HG02588 (cell line): ENCODE measurements at regions not wholly inside any gene's neighbourhood (a gene's known extent, or its start where the extent isn't known, plus 50 kb on each side); places are given as distances from the start of the nearest gene placed in this dataset.

Experiments
- ATAC-seq: cut with Tn5 transposase; IDR thresholded peaks from one replicate; pipeline ENCODE4 v1.9.1; 2021; ENCODE audit warnings: mild to moderate bottlenecking, moderate library complexity; ENCODE audit not compliant: unreplicated experiment

GRCh38 chr2:103268841-103269498, 507.1 kb downstream of the TMEM182 start:
- ATAC-seq: no peak

GRCh38 chr2:103276869-103277268, 515.0 kb downstream of the TMEM182 start:
- ATAC-seq: no peak

GRCh38 chr2:103284750-103285149, 522.9 kb downstream of the TMEM182 start:
- no peak for ATAC-seq

GRCh38 chr2:103285354-103285753, 523.5 kb downstream of the TMEM182 start:
- ATAC-seq: no peak

GRCh38 chr2:103287746-103288145, 525.9 kb downstream of the TMEM182 start:
- no peak for ATAC-seq

GRCh38 chr2:103288696-103289095, 526.9 kb downstream of the TMEM182 start:
- ATAC-seq: no peak

GRCh38 chr2:103289105-103289725, 527.4 kb downstream of the TMEM182 start:
- ATAC-seq: no peak

- ATAC-seq: no peak
These were observed 530.7 kb downstream of the TMEM182 start for GRCh38 chr2:103292573-103292972.

- ATAC-seq: no peak
These were observed 531.4 kb downstream of the TMEM182 start for GRCh38 chr2:103293067-103293741.

GRCh38 chr2:103293742-103294077, 531.9 kb downstream of the TMEM182 start:
- no peak for ATAC-seq

- ATAC-seq: no peak
These were observed 532.6 kb downstream of the TMEM182 start for GRCh38 chr2:103294420-103294819.

- no peak for ATAC-seq
These were observed 533.8 kb downstream of the TMEM182 start for GRCh38 chr2:103295591-103295990.

GRCh38 chr2:103324671-103325070, 562.8 kb downstream of the TMEM182 start:
- no peak for ATAC-seq

GRCh38 chr2:103327386-103327785, 565.6 kb downstream of the TMEM182 start:
- ATAC-seq: no peak

- ATAC-seq: no peak
These were observed 566.1 kb downstream of the TMEM182 start for GRCh38 chr2:103327966-103328365.

GRCh38 chr2:103335403-103335802, 573.6 kb downstream of the TMEM182 start:
- no peak for ATAC-seq

GRCh38 chr2:103338819-103339218, 577.0 kb downstream of the TMEM182 start:
- ATAC-seq: no peak

GRCh38 chr2:103346780-103347179, 584.9 kb downstream of the TMEM182 start:
- ATAC-seq: no peak

GRCh38 chr2:103353774-103354173, 591.9 kb downstream of the TMEM182 start:
- no peak for ATAC-seq

GRCh38 chr2:103355287-103355686, 593.5 kb downstream of the TMEM182 start:
- no peak for ATAC-seq

- ATAC-seq: no peak
These were observed 599.9 kb downstream of the TMEM182 start for GRCh38 chr2:103361712-103362111.

- ATAC-seq: no peak
These were observed 601.8 kb downstream of the TMEM182 start for GRCh38 chr2:103363639-103364038.
